HG02840 (cell line): ENCODE measurements at regions not wholly inside any gene's neighbourhood (a gene's known extent, or its start where the extent isn't known, plus 50 kb on each side); places are given as distances from the start of the nearest gene placed in this dataset.
"Not testable (repeated sequence)": the region's sequence is repeated elsewhere in the genome, so short reads cannot be mapped to it uniquely, and the experiment has no call there.

Source experiments
- ATAC-seq: cut with Tn5 transposase; IDR thresholded peaks from one replicate; pipeline ENCODE4 v1.9.1; 2021; ENCODE audit warnings: mild to moderate bottlenecking, moderate library complexity, moderate number of reproducible peaks; ENCODE audit not compliant: unreplicated experiment, low FRiP score

GRCh38 chr14:86790408-86791364 is 1202.3 kb downstream of the GALC start:
- ATAC-seq, result no peak

- no peak for ATAC-seq
Measured at GRCh38 chr14:86788224-86788623, 1204.8 kb downstream of the GALC start.

GRCh38 chr14:86787717-86788116 is 1205.3 kb downstream of the GALC start:
- no peak for ATAC-seq

- no peak for ATAC-seq
Measured at GRCh38 chr14:86782092-86782580, 1210.8 kb downstream of the GALC start.

- no peak for ATAC-seq
Measured at GRCh38 chr14:86780876-86781510, 1212.0 kb downstream of the GALC start.

- no peak for ATAC-seq
Measured at GRCh38 chr14:86780461-86780860, 1212.5 kb downstream of the GALC start.

- ATAC-seq, result no peak
Measured at GRCh38 chr14:86779416-86779815, 1213.6 kb downstream of the GALC start.

GRCh38 chr14:86777963-86778602 is 1214.9 kb downstream of the GALC start:
- no peak for ATAC-seq

GRCh38 chr14:86775896-86776295 is 1217.1 kb downstream of the GALC start:
- not testable (repeated sequence) for ATAC-seq

GRCh38 chr14:86774916-86775315 is 1218.1 kb downstream of the GALC start:
- no peak for ATAC-seq

GRCh38 chr14:86772075-86772474 is 1220.9 kb downstream of the GALC start:
- ATAC-seq, result no peak

- no peak for ATAC-seq
Measured at GRCh38 chr14:86770186-86770585, 1222.8 kb downstream of the GALC start.

- no peak for ATAC-seq
Measured at GRCh38 chr14:86766469-86766868, 1226.5 kb downstream of the GALC start.

- ATAC-seq, result no peak
Measured at GRCh38 chr14:86761611-86762010, 1231.4 kb downstream of the GALC start.

- ATAC-seq, result no peak
Measured at GRCh38 chr14:86756521-86757190, 1226.7 kb downstream of the FLRT2 start.

- not testable (repeated sequence) for ATAC-seq
Measured at GRCh38 chr14:86750488-86750887, 1220.5 kb downstream of the FLRT2 start.

GRCh38 chr14:86739761-86740160 is 1209.8 kb downstream of the FLRT2 start:
- no peak for ATAC-seq

- ATAC-seq, result not testable (repeated sequence)
Measured at GRCh38 chr14:86731427-86731826, 1201.5 kb downstream of the FLRT2 start.

- no peak for ATAC-seq
Measured at GRCh38 chr14:86723254-86723624, 1193.3 kb downstream of the FLRT2 start.

- ATAC-seq, result no peak
Measured at GRCh38 chr14:86722612-86723253, 1192.8 kb downstream of the FLRT2 start.
